Liver (tissue), 8 donors: ENCODE measurements at regions not wholly inside any gene's neighbourhood (a gene's known extent, or its start where the extent isn't known, plus 50 kb on each side); places are given as distances from the start of the nearest gene placed in this dataset.

ENCODE experiments used
- DNase-seq: peaks from one replicate; pipeline ENCODE4 v3.0.0-alpha.2; 2017; ENCODE audit warnings: low spot score
- H3K27ac ChIP-seq, 2 donors: one replicate each; pipeline ENCODE4 v1.7.0; 2013; ENCODE audit warnings: inconsistent platforms in 2 of 2, low read length in 2 of 2, control low read depth in 1 of 2, low read depth in 1 of 2, mild to moderate bottlenecking in 1 of 2
- H3K27me3 ChIP-seq, 4 donors: one replicate each; pipeline versions ENCODE4 v1.6.1 to v1.7.0; 2013; ENCODE audit warnings: low read length in 3 of 4, inconsistent platforms in 1 of 4, mild to moderate bottlenecking in 1 of 4, moderate library complexity in 1 of 4; ENCODE audit not compliant: control insufficient read depth in 4 of 4, insufficient read depth in 4 of 4
- H3K36me3 ChIP-seq, 4 donors: one replicate each; pipeline versions ENCODE4 v1.6.1 to v1.7.0; 2013; ENCODE audit warnings: low read length in 3 of 4, mild to moderate bottlenecking in 3 of 4, low read depth in 1 of 4, moderate library complexity in 1 of 4; ENCODE audit not compliant: control insufficient read depth in 4 of 4, insufficient read depth in 3 of 4
- H3K4me1 ChIP-seq, 4 donors: one replicate each; pipeline versions ENCODE4 v1.6.1 to v1.7.0; 2013; ENCODE audit warnings: low read length in 3 of 4, mild to moderate bottlenecking in 3 of 4, moderate library complexity in 1 of 4; ENCODE audit not compliant: control insufficient read depth in 4 of 4, insufficient read depth in 4 of 4
- H3K4me3 ChIP-seq, 3 donors: one replicate each; pipeline versions ENCODE4 v1.6.1 to v1.7.0; 2013; ENCODE audit warnings: low read length in 3 of 3, control low read depth in 1 of 3, low read depth in 1 of 3, mild to moderate bottlenecking in 1 of 3
- H3K9ac ChIP-seq, 2 donors: one replicate each; pipeline ENCODE4 v1.7.0; 2013; ENCODE audit warnings: low read length in 2 of 2, mild to moderate bottlenecking in 2 of 2, moderate library complexity in 2 of 2, control low read depth in 1 of 2, low read depth in 1 of 2
- H3K9me3 ChIP-seq, 4 donors: one replicate each; pipeline versions ENCODE4 v1.6.1 to v1.7.0; 2013; ENCODE audit warnings: low read length in 3 of 4; ENCODE audit not compliant: control insufficient read depth in 4 of 4
- EGR1 ChIP-seq, 2 donors: IDR thresholded peaks; 2 replicates each; pipeline ENCODE4 v1.6.1; 2016 to 2018; ENCODE audit warnings: antibody characterized with exemption in 2 of 2, low read depth in 2 of 2
- FOXA2 ChIP-seq: IDR thresholded peaks from 2 replicates; pipeline ENCODE4 v1.6.1; 2016; ENCODE audit warnings: antibody characterized with exemption
- HNF4A ChIP-seq, 2 donors: conservative IDR thresholded peaks; 2 replicates each; pipeline ENCODE4 v1.6.1; 2016; ENCODE audit warnings: antibody characterized with exemption in 2 of 2, mild to moderate bottlenecking in 2 of 2
- HNF4G ChIP-seq: IDR thresholded peaks from 2 replicates; pipeline ENCODE4 v1.6.1; 2016; ENCODE audit warnings: antibody characterized with exemption
- JUND ChIP-seq, 2 donors: IDR thresholded peaks; 2 replicates each; pipeline ENCODE4 v1.6.1; 2016; ENCODE audit warnings: antibody characterized with exemption in 2 of 2
- NR2F2 ChIP-seq: IDR thresholded peaks from 2 replicates; pipeline ENCODE4 v1.6.1; 2016; ENCODE audit warnings: antibody characterized with exemption
- RAD21 ChIP-seq, 2 donors: IDR thresholded peaks; 2 replicates each; pipeline ENCODE4 v1.6.1; 2016; ENCODE audit warnings: antibody characterized with exemption in 2 of 2, mild to moderate bottlenecking in 2 of 2
- RXRA ChIP-seq, 2 donors: IDR thresholded peaks; 2 replicates each; pipeline ENCODE4 v1.6.1; 2017 to 2018; ENCODE audit warnings: antibody characterized with exemption in 2 of 2, mild to moderate bottlenecking in 1 of 2
- TAF1 ChIP-seq: conservative IDR thresholded peaks from 2 replicates; pipeline ENCODE4 v1.6.1; 2016; ENCODE audit warnings: antibody characterized with exemption, mild to moderate bottlenecking
- WGBS: extraction: QIAGEN DNeasy Blood & Tissue Kit; methylation state at CpG from one replicate; pipeline ENCODE4 v1.1.7; 2013; 5-methylcytosine and 5-hydroxymethylcytosine counted together
- TF ChIP-seq, protein P1 (sequence below): IDR thresholded peaks from 2 replicates; pipeline ENCODE4 v1.6.1; 2016; ENCODE audit warnings: antibody characterized with exemption
- TF ChIP-seq, protein P2 (sequence below): fragments of 150-350 bp; IDR thresholded peaks from 2 replicates; pipeline ENCODE4 v1.5.1; 2017; ENCODE audit warnings: improper control_type of control experiment, low read depth, low read length; ENCODE audit not compliant: missing input control
- TF ChIP-seq, protein P3 (sequence below): IDR thresholded peaks from 2 replicates; pipeline ENCODE4 v1.6.1; 2016; ENCODE audit warnings: antibody characterized with exemption
- TF ChIP-seq, protein P4 (sequence below): IDR thresholded peaks from 2 replicates; pipeline ENCODE4 v1.6.1; 2016; ENCODE audit warnings: antibody characterized with exemption
- TF ChIP-seq, protein P5 (sequence below): IDR thresholded peaks from 2 replicates; pipeline ENCODE4 v1.6.1; 2016; ENCODE audit warnings: antibody characterized with exemption, mild to moderate bottlenecking
- donor health status: healthy.
- donor health status: healthy.
- donor health status: healthy.
- donor health status: healthy.
- donor health status: healthy.

DNA sequence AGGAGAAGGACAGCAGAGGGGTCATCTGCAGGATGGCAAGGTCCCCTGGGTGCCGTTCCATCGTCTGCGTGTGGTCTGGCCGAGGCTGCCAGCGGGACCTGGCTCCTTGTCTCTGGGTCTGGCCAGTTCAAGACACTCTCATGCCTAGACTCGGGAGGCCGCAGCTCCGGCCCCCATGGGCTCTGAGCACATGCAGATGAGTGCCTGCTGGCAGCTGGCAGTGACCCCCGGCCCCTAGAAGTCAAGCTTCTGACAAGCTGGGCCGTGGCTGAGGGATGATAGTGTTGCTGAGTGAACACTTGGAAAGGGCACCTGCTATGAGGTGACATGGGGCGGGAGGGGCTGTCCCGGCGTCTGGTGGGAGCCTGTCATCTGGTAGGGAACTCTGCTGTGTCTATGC is 1180.6 kb downstream of the BRD1 start (continued):
- TF ChIP-seq, protein P1, sequence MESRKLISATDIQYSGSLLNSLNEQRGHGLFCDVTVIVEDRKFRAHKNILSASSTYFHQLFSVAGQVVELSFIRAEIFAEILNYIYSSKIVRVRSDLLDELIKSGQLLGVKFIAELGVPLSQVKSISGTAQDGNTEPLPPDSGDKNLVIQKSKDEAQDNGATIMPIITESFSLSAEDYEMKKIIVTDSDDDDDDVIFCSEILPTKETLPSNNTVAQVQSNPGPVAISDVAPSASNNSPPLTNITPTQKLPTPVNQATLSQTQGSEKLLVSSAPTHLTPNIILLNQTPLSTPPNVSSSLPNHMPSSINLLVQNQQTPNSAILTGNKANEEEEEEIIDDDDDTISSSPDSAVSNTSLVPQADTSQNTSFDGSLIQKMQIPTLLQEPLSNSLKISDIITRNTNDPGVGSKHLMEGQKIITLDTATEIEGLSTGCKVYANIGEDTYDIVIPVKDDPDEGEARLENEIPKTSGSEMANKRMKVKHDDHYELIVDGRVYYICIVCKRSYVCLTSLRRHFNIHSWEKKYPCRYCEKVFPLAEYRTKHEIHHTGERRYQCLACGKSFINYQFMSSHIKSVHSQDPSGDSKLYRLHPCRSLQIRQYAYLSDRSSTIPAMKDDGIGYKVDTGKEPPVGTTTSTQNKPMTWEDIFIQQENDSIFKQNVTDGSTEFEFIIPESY, result no peak

DNA sequence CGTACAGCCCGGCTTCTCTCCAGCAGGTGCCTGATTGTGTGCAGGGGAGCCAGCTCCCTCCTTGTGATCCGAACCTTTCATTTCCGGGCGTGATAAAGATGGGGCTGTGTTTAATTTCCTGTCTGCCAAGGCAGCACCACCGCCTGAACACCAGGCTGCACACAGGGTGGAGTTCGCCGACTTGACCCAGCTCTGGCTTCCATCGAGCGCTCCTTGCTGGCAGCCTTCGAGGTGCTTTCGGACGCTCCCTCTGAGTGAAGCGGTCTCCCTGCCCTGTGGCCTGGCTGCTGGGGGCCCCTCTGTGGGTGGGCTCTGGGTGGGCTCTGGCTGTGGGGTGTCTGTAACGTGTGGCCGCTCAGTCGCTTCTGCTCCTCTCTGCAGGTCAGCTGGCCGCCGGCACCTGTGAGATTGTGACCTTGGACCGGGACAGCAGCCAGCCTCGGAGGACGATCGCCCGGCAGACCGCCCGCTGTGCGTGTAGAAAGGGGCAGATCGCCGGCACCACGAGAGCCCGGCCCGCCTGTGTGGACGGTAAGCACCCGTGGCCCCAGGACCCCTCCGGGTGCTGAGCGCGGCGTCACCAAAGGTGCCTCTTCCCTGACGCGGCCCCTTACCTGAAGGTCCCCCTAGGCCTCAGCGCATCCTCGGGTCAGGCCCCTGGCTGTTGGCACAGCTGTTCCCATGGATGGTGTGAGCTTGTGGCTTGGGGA is 1181.3 kb downstream of the BRD1 start:
- 90% methylated on average over 42 of the region's 42 CpGs for WGBS
- H3K27me3 ChIP-seq, result no peaks in the 10 kb centered on the region

DNA sequence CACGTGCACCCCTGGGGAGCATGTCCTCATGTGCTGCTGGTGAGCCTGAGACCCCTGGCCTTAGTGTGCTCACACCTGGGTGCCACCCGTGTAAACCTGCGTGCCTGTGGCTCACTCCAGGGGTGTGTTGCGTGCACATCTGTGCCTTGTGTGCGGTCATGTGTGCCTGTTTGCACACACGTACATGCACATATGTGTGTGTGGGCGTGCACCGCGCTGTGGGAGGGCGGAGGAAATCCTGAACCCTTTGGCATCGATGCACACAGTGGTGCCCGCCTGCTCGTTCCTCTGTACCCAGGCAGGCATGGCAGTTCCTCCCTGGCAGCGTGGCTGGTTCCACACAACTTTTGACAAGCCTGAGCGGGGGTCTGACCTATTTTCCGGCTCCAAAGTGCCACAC is 1181.9 kb downstream of the BRD1 start:
- Histone ChIP-seq H3K9ac (no peak overlapping the region), H3K9me3 (no peaks in the 10 kb centered on the region), H3K27me3 (no peaks in the 10 kb centered on the region), H3K4me3 (no peak overlapping the region), H3K36me3 (no peaks in the 10 kb centered on the region), H3K27ac (no peak overlapping the region), H3K4me1 (no peaks in the 10 kb centered on the region)
- DNase-seq, result no peak
- 87% methylated on average over 16 of the region's 16 CpGs for WGBS
- TF ChIP-seq HNF4A (conservative IDR thresholded peaks at IDR 0.05) (no peak), RAD21 (IDR thresholded peaks at IDR 0.05) (no peak), FOXA2 (no peak), JUND (IDR thresholded peaks at IDR 0.05) (no peak), TAF1 (no peak), HNF4G (no peak), NR2F2 (no peak), RXRA (IDR thresholded peaks at IDR 0.05) (no peak), EGR1 (IDR thresholded peaks at IDR 0.05; ENCODE audit: low read depth in 2 of 2) (no peak)
- TF ChIP-seq, protein P2, sequence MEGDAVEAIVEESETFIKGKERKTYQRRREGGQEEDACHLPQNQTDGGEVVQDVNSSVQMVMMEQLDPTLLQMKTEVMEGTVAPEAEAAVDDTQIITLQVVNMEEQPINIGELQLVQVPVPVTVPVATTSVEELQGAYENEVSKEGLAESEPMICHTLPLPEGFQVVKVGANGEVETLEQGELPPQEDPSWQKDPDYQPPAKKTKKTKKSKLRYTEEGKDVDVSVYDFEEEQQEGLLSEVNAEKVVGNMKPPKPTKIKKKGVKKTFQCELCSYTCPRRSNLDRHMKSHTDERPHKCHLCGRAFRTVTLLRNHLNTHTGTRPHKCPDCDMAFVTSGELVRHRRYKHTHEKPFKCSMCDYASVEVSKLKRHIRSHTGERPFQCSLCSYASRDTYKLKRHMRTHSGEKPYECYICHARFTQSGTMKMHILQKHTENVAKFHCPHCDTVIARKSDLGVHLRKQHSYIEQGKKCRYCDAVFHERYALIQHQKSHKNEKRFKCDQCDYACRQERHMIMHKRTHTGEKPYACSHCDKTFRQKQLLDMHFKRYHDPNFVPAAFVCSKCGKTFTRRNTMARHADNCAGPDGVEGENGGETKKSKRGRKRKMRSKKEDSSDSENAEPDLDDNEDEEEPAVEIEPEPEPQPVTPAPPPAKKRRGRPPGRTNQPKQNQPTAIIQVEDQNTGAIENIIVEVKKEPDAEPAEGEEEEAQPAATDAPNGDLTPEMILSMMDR, result no peak
- TF ChIP-seq, protein P3, sequence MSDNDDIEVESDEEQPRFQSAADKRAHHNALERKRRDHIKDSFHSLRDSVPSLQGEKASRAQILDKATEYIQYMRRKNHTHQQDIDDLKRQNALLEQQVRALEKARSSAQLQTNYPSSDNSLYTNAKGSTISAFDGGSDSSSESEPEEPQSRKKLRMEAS, result no peak
- TF ChIP-seq, protein P4, sequence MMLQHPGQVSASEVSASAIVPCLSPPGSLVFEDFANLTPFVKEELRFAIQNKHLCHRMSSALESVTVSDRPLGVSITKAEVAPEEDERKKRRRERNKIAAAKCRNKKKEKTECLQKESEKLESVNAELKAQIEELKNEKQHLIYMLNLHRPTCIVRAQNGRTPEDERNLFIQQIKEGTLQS, result no peak
- TF ChIP-seq, protein P1, result no peak
- TF ChIP-seq, protein P5, sequence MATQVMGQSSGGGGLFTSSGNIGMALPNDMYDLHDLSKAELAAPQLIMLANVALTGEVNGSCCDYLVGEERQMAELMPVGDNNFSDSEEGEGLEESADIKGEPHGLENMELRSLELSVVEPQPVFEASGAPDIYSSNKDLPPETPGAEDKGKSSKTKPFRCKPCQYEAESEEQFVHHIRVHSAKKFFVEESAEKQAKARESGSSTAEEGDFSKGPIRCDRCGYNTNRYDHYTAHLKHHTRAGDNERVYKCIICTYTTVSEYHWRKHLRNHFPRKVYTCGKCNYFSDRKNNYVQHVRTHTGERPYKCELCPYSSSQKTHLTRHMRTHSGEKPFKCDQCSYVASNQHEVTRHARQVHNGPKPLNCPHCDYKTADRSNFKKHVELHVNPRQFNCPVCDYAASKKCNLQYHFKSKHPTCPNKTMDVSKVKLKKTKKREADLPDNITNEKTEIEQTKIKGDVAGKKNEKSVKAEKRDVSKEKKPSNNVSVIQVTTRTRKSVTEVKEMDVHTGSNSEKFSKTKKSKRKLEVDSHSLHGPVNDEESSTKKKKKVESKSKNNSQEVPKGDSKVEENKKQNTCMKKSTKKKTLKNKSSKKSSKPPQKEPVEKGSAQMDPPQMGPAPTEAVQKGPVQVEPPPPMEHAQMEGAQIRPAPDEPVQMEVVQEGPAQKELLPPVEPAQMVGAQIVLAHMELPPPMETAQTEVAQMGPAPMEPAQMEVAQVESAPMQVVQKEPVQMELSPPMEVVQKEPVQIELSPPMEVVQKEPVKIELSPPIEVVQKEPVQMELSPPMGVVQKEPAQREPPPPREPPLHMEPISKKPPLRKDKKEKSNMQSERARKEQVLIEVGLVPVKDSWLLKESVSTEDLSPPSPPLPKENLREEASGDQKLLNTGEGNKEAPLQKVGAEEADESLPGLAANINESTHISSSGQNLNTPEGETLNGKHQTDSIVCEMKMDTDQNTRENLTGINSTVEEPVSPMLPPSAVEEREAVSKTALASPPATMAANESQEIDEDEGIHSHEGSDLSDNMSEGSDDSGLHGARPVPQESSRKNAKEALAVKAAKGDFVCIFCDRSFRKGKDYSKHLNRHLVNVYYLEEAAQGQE, result no peak

More for the DNA sequence above, 1181.3 kb downstream of the BRD1 start:
- TF ChIP-seq RXRA (IDR thresholded peaks at IDR 0.05) (no peak), HNF4A (conservative IDR thresholded peaks at IDR 0.05) (no peak)
- no peak overlapping the region for H3K27ac ChIP-seq
- no peaks in the 10 kb centered on the region for H3K9me3 ChIP-seq
- H3K4me3 ChIP-seq, result no peak overlapping the region
- no peak for DNase-seq
- H3K4me1 ChIP-seq, result no peaks in the 10 kb centered on the region
- H3K9ac ChIP-seq, result no peak overlapping the region
- no peaks in the 10 kb centered on the region for H3K36me3 ChIP-seq
